K562 (cell line): ENCODE measurements at regions not wholly inside any gene's neighbourhood (a gene's known extent, or its start where the extent isn't known, plus 50 kb on each side); places are given as distances from the start of the nearest gene placed in this dataset.

Experiments used
- ATAC-seq: fragments of 200-7000 bp; cut with Tn5 transposase; 3 replicates; pipeline ENCODE4 v1.9.1; 2020; ENCODE audit warnings: moderate library complexity
- BruUV-seq: library from RNA; stranded (reverse); fragments of 400-500 nt; replicated peaks from 2 replicates; lab custom pipeline; 2021; lab: Mats Ljungman, UMichigan
- CTCF ChIA-PET: fragments of 300-600 bp; formaldehyde crosslinking; extraction: SDS; loops from one replicate; lab custom pipeline; 2021; ENCODE audit warnings: low intra/inter-chr PET ratio; lab: Yijun Ruan, JAX
- POLR2A ChIA-PET: fragments of 300-600, 350-650 bp; sonication (Branson Sonifier 250); formaldehyde crosslinking; extraction: SDS; loops from one replicate; lab custom pipeline; 2021; ENCODE audit warnings: antibody characterized with exemption, inconsistent platforms; lab: Yijun Ruan, JAX
- DNase-seq, 4 experiments: peaks; one replicate each; pipeline versions ENCODE4 v3.0.0 to v3.0.0-alpha.2; 2011 to 2018; ENCODE audit warnings: low spot score in 3 of 4, mixed read lengths in 3 of 4; ENCODE audit errors: extremely low read depth in 1 of 4
- FAIRE-seq: peaks from 2 replicates; lab custom pipeline; 2011; peaks lifted over from hg19 to GRCh38; lab: Jason Lieb, UNC
- H2AFZ ChIP-seq: 2 replicates; pipeline ENCODE4 v1.6.0; 2011; ENCODE audit warnings: low read depth, low read length, control low read depth, inconsistent platforms
- H3K27ac ChIP-seq: fragments of 200-600 bp; 3 replicates; pipeline ENCODE4 v1.8.0; 2011; ENCODE audit warnings: low read depth, mild to moderate bottlenecking, control low read depth, inconsistent platforms, low read length, moderate library complexity, mixed read lengths; ENCODE audit errors: extremely low read depth
- H3K27me3 ChIP-seq, 2 experiments: fragments of 300-600 bp in 1 of 2; 2 replicates in 1 of 2; 3 replicates in 1 of 2; pipeline versions ENCODE4 v1.6.0 to v1.8.0; 2011; ENCODE audit warnings: inconsistent platforms in 2 of 2, low read length in 2 of 2, mild to moderate bottlenecking in 1 of 2, mixed read lengths in 1 of 2, moderate library complexity in 1 of 2; ENCODE audit not compliant: control insufficient read depth in 2 of 2, insufficient read depth in 2 of 2
- H3K36me3 ChIP-seq: fragments of 300-600 bp; 3 replicates; pipeline ENCODE4 v1.8.0; 2011; ENCODE audit warnings: mild to moderate bottlenecking, low read length, inconsistent platforms; ENCODE audit not compliant: control insufficient read depth, insufficient read depth
- H3K4me1 ChIP-seq, 2 experiments: fragments of 200-600 bp in 1 of 2; replicated peaks in 1 of 2; 2 replicates in 1 of 2; 3 replicates in 1 of 2; pipeline versions ENCODE4 v1.5.1 to v1.8.0; 2011; ENCODE audit warnings: inconsistent platforms in 2 of 2, low read length in 2 of 2, mild to moderate bottlenecking in 1 of 2, mixed read lengths in 1 of 2, moderate library complexity in 1 of 2; ENCODE audit not compliant: control insufficient read depth in 2 of 2, insufficient read depth in 2 of 2
- H3K4me2 ChIP-seq: 2 replicates; pipeline ENCODE4 v1.6.1; 2011; ENCODE audit warnings: low read length, control low read depth, inconsistent platforms, mixed read lengths; ENCODE audit not compliant: insufficient read depth
- H3K4me3 ChIP-seq: fragments of 200-600 bp; sonication (generic), shearing (Covaris generic); 2 replicates; pipeline ENCODE4 v1.5.1; 2016; ENCODE audit warnings: control low read depth, inconsistent platforms
- H3K79me2 ChIP-seq: fragments of 200-600 bp; 3 replicates; pipeline ENCODE4 v1.8.0; 2011; ENCODE audit warnings: low read length, inconsistent platforms; ENCODE audit not compliant: control insufficient read depth, insufficient read depth
- H3K9ac ChIP-seq, 2 experiments: 2 replicates each; pipeline versions ENCODE4 v1.6.0 to v1.6.1; 2011; ENCODE audit warnings: low read depth in 2 of 2, low read length in 2 of 2, control low read depth in 1 of 2, inconsistent platforms in 1 of 2, mild to moderate bottlenecking in 1 of 2, mixed read lengths in 1 of 2; ENCODE audit not compliant: insufficient read depth in 1 of 2
- H3K9me1 ChIP-seq: one replicate; pipeline ENCODE4 v1.6.0; 2011; ENCODE audit warnings: inconsistent platforms, mild to moderate bottlenecking, low read length, moderate library complexity; ENCODE audit not compliant: control insufficient read depth, insufficient read depth
- H3K9me3 ChIP-seq: replicated peaks from 2 replicates; pipeline ENCODE4 v1.5.1; 2011; ENCODE audit warnings: low read depth, low read length, inconsistent platforms; ENCODE audit not compliant: control insufficient read depth, insufficient read depth
- H4K20me1 ChIP-seq: replicated peaks from 2 replicates; pipeline ENCODE4 v1.6.1; 2011; ENCODE audit warnings: low read length, inconsistent platforms, mixed read lengths; ENCODE audit not compliant: control insufficient read depth, insufficient read depth
- BACH1 ChIP-seq: fragments of 200-800 bp; sonication (Bioruptor generic); IDR thresholded peaks from 2 replicates; pipeline ENCODE4 v1.6.1; 2016; ENCODE audit warnings: missing genetic modification characterization, missing compliant biosample characterization
- BRCA1 ChIP-seq, 2 experiments: fragments of 450-650 bp in 1 of 2; sonication (generic) in 1 of 2; formaldehyde crosslinking in 1 of 2; IDR thresholded peaks; 2 replicates each; pipeline versions ENCODE4 v1.5.0 to v1.6.1; 2017 to 2020; ENCODE audit warnings: mild to moderate bottlenecking in 1 of 2, missing genetic modification reagents in 1 of 2
- C11orf30 ChIP-seq: fragments of 450-650 bp; IDR thresholded peaks from 2 replicates; pipeline ENCODE4 v1.6.1; 2016; ENCODE audit warnings: low read depth, mild to moderate bottlenecking
- ERF ChIP-seq: fragments of 450-650 bp; formaldehyde crosslinking; IDR thresholded peaks from 2 replicates; pipeline ENCODE4 v1.4.0; 2020; ENCODE audit warnings: mild to moderate bottlenecking, mixed read lengths
- FOXP1 ChIP-seq: sonication (generic); formaldehyde crosslinking; IDR thresholded peaks from 2 replicates; pipeline ENCODE4 v1.8.0; 2022; ENCODE audit warnings: mild to moderate bottlenecking, missing genetic modification reagents
- HNRNPK ChIP-seq: fragments of 200-400 bp; formaldehyde crosslinking; IDR thresholded peaks from one replicate; pipeline ENCODE4 v1.6.1; 2018; ENCODE audit warnings: mild to moderate bottlenecking, low read depth, low read length; ENCODE audit not compliant: poor library complexity, severe bottlenecking
- KAT7 ChIP-seq: sonication (generic); formaldehyde crosslinking; IDR thresholded peaks from 2 replicates; pipeline ENCODE4 v1.8.0; 2022; ENCODE audit warnings: missing genetic modification reagents, mild to moderate bottlenecking, borderline replicate concordance
- MBD2 ChIP-seq: sonication (generic); IDR thresholded peaks from 2 replicates; pipeline ENCODE4 v1.6.1; 2016; ENCODE audit warnings: low read depth, borderline replicate concordance
- MCM7 ChIP-seq, 2 experiments: fragments of 450-650 bp; IDR thresholded peaks; 2 replicates each; pipeline ENCODE4 v1.6.1; 2016 to 2018
- RBM17 ChIP-seq: fragments of 200-400 bp; formaldehyde crosslinking; IDR thresholded peaks from 2 replicates; pipeline ENCODE4 v1.6.1; 2017; ENCODE audit warnings: low read depth, mild to moderate bottlenecking, low read length, borderline replicate concordance
- SETDB1 ChIP-seq: IDR thresholded peaks from one replicate; pipeline ENCODE4 v1.6.1; 2012; ENCODE audit warnings: low read length, control low read depth, inconsistent platforms
- SNIP1 ChIP-seq: fragments of 450-650 bp; IDR thresholded peaks from 2 replicates; pipeline ENCODE4 v1.7.1; 2017; ENCODE audit warnings: low read depth, mild to moderate bottlenecking
- STAT5A ChIP-seq: IDR thresholded peaks from 2 replicates; pipeline ENCODE4 v1.6.1; 2012; ENCODE audit warnings: low read length, inconsistent platforms, borderline replicate concordance
- ZBED1 ChIP-seq: IDR thresholded peaks from 2 replicates; pipeline ENCODE4 v1.6.1; 2014
- ZFP36 ChIP-seq: fragments of 150-350 bp; IDR thresholded peaks from 2 replicates; pipeline ENCODE4 v1.6.1; 2018; ENCODE audit warnings: low read length, low read depth; ENCODE audit not compliant: partially characterized antibody
- ZKSCAN8 ChIP-seq: fragments of 200-800 bp; sonication (Bioruptor generic); IDR thresholded peaks from 2 replicates; pipeline ENCODE4 v1.6.1; 2016; ENCODE audit warnings: missing genetic modification characterization, missing compliant biosample characterization
- ZNF316 ChIP-seq: fragments of 450-650 bp; IDR thresholded peaks from 2 replicates; pipeline ENCODE4 v1.6.1; 2016
- ZNF644 ChIP-seq: fragments of 200-800 bp; sonication (Bioruptor generic); IDR thresholded peaks from 2 replicates; pipeline ENCODE4 v1.6.1; 2016; ENCODE audit warnings: low read depth, missing genetic modification characterization, missing compliant biosample characterization
- ZNF764 ChIP-seq: fragments of 250-450 bp; sonication (Bioruptor Pico); IDR thresholded peaks from 2 replicates; pipeline ENCODE4 v1.4.0; 2020; ENCODE audit warnings: low read depth, mild to moderate bottlenecking, moderate library complexity
- ZNF778 ChIP-seq: fragments of 450-650 bp; formaldehyde crosslinking; IDR thresholded peaks from 2 replicates; pipeline ENCODE4 v1.4.0; 2020; ENCODE audit warnings: mild to moderate bottlenecking, moderate library complexity
- ZNF785 ChIP-seq: fragments of 250-450 bp; sonication (Bioruptor Pico); IDR thresholded peaks from 2 replicates; pipeline ENCODE4 v1.4.0; 2020; ENCODE audit warnings: mild to moderate bottlenecking
- ZZZ3 ChIP-seq: fragments of 450-650 bp; IDR thresholded peaks from 2 replicates; pipeline ENCODE4 v1.6.1; 2016; ENCODE audit warnings: antibody characterized with exemption, mild to moderate bottlenecking, moderate library complexity
- in situ Hi-C: fragments of 300-500 bp; cut with MboI; formaldehyde crosslinking; loops from 4 replicates; pipeline ENCODE4 v1.15.0; 2018; ENCODE audit warnings: inconsistent platforms, mixed read lengths
- intact Hi-C: fragments of 100-400 bp; cut with micrococcal nuclease; formaldehyde crosslinking; loops from 2 replicates; pipeline ENCODE4 v1.14.2; 2022
- TF ChIP-seq, protein P1 (sequence below): sonication (generic); formaldehyde crosslinking; IDR thresholded peaks from 2 replicates; pipeline ENCODE4 v1.8.0; 2022; ENCODE audit warnings: mild to moderate bottlenecking, missing genetic modification reagents
- TF ChIP-seq, protein P2 (sequence below): fragments of 250-450 bp; sonication (Bioruptor Pico); IDR thresholded peaks from 2 replicates; pipeline ENCODE4 v1.4.0; 2020; ENCODE audit warnings: mild to moderate bottlenecking, moderate library complexity

DNA sequence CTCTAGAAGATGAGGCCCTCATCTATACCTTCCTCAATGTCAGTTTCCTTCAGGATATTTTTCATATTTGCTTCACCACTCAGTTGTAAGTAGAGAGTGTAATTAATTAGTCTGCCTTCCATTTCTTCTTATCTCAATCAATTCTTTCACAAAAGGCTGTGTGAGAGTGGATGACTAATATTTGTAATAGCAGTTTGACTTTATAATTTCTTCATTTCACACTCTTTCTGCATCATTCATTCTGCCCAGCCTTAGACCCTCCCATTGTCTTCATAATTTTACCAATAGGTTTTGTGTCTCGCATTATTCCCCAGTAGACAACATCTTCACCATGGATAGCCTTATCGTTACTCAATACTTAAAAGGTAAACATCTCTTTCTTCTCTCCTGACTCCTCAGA is 1239.3 kb upstream of the MAP3K7 start (continued):
- no peak for TF ChIP-seq ZNF778 (CRISPR knock-in tag)
- no peak for TF ChIP-seq RBM17
- TF ChIP-seq, protein P1, sequence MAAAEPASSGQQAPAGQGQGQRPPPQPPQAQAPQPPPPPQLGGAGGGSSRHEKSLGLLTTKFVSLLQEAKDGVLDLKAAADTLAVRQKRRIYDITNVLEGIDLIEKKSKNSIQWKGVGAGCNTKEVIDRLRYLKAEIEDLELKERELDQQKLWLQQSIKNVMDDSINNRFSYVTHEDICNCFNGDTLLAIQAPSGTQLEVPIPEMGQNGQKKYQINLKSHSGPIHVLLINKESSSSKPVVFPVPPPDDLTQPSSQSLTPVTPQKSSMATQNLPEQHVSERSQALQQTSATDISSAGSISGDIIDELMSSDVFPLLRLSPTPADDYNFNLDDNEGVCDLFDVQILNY (CRISPR knock-in tag): no peak
- TF ChIP-seq KAT7 (CRISPR knock-in tag): no peak

DNA sequence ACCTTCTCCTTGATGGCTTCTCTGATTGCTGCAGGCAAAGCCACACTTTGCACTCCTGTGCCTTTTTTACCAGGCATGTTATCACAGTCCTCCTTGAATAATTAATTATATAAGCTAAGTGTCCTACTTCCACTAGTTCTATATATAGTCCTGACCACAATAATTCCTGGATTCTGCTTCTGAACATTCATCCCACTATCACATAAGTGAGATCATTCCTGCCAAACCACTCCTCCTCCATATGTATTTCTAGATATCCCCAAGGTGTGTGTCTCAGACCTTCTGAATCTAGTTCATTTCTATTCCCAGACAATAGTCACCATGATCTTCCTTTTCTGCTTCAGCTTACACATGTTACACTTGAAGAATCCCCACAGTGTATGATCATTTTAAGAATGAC is 1237.5 kb upstream of the MAP3K7 start:
- ChIA-PET POLR2A (no interaction called here), CTCF (no interaction called here)
- BruUV-seq: no TSS peak
- Histone ChIP-seq H3K4me1 (no peaks in the 10 kb centered on the region), H3K36me3 (no peaks in the 10 kb centered on the region), H3K79me2 (no peaks in the 10 kb centered on the region), H3K9ac (no peak overlapping the region), H3K9me3 (no peaks in the 10 kb centered on the region), H2AFZ (no peak overlapping the region), H3K27ac (no peak overlapping the region), H4K20me1 (no peaks in the 10 kb centered on the region), H3K9me1 (no peaks in the 10 kb centered on the region), H3K4me2 (no peak overlapping the region), H3K4me3 (no peak overlapping the region), H3K27me3 (no peaks in the 10 kb centered on the region)
- DNase-seq (no peak), FAIRE-seq (no peak), ATAC-seq (no peak)
- in situ Hi-C loops: no loop called here
- intact Hi-C loops: no loop called here
- TF ChIP-seq BRCA1 (IDR thresholded peaks at IDR 0.05): no peak
- TF ChIP-seq BRCA1 (CRISPR knock-in tag; IDR thresholded peaks at IDR 0.05): no peak
- TF ChIP-seq, protein P2, sequence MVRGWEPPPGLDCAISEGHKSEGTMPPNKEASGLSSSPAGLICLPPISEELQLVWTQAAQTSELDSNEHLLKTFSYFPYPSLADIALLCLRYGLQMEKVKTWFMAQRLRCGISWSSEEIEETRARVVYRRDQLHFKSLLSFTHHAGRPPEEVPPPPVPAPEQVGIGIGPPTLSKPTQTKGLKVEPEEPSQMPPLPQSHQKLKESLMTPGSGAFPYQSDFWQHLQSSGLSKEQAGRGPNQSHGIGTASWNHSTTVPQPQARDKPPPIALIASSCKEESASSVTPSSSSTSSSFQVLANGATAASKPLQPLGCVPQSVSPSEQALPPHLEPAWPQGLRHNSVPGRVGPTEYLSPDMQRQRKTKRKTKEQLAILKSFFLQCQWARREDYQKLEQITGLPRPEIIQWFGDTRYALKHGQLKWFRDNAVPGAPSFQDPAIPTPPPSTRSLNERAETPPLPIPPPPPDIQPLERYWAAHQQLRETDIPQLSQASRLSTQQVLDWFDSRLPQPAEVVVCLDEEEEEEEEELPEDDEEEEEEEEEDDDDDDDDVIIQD (CRISPR knock-in tag): no peak
- no peak for TF ChIP-seq STAT5A
- no peak for TF ChIP-seq MBD2
- TF ChIP-seq ZZZ3: no peak
- no peak for TF ChIP-seq ZNF316
- TF ChIP-seq ERF (CRISPR knock-in tag): no peak
- no peak for TF ChIP-seq FOXP1 (CRISPR knock-in tag)
- no peak for TF ChIP-seq C11orf30
- no peak for TF ChIP-seq HNRNPK
- no peak for TF ChIP-seq ZKSCAN8
- no peak for TF ChIP-seq MCM7 (IDR thresholded peaks at IDR 0.05)
- no peak for TF ChIP-seq ZNF785
- TF ChIP-seq BACH1: no peak
- no peak for TF ChIP-seq SNIP1
- no peak for TF ChIP-seq SETDB1
- TF ChIP-seq ZNF644: no peak
- no peak for TF ChIP-seq ZBED1
- no peak for TF ChIP-seq ZNF764 (CRISPR knock-in tag)
- TF ChIP-seq ZFP36: no peak
